Adrenal gland (tissue), 5 donors: ENCODE measurements at regions not wholly inside any gene's neighbourhood (a gene's known extent, or its start where the extent isn't known, plus 50 kb on each side); places are given as distances from the start of the nearest gene placed in this dataset.
"Not testable (repeated sequence)": the region's sequence is repeated elsewhere in the genome, so short reads cannot be mapped to it uniquely, and the experiment has no call there.

ENCODE experiments used
- CTCF ChIP-seq, 6 experiments: fragments of 450-650 bp in 4 of 6; fragments of 200-600 bp in 2 of 6; sonication (generic) in 1 of 6; IDR thresholded peaks; 1 replicate in 5 of 6; 2 replicates in 1 of 6; pipeline versions ENCODE4 v1.5.1 to v1.8.0; 2016 to 2021; ENCODE audit warnings: antibody characterized with exemption in 6 of 6, mild to moderate bottlenecking in 2 of 6, moderate library complexity in 1 of 6
- POLR2A ChIP-seq, 2 donors: fragments of 450-650 bp; IDR thresholded peaks; one replicate each; pipeline ENCODE4 v1.6.1; 2017; ENCODE audit warnings: antibody characterized with exemption in 2 of 2, mild to moderate bottlenecking in 2 of 2, moderate library complexity in 1 of 2
- donor health status: DM: no; HTN: no; CAD: no.

- TF ChIP-seq CTCF, POLR2A (IDR thresholded peaks at IDR 0.05): not testable (repeated sequence)
Observed at GRCh38 chr13:19049624-19050023, 132.0 kb downstream of the TUBA3C start.
